Lower lobe of right lung (tissue), 2 donors: ENCODE measurements at regions not wholly inside any gene's neighbourhood (a gene's known extent, or its start where the extent isn't known, plus 50 kb on each side); places are given as distances from the start of the nearest gene placed in this dataset.

Experiments
- ATAC-seq, 2 donors: fragments of 200-7000 bp; cut with Tn5 transposase; one replicate each; pipeline ENCODE4 v1.9.1; 2020 to 2022; ENCODE audit warnings: mild to moderate bottlenecking in 2 of 2, moderate library complexity in 2 of 2
- DNase-seq: peaks from one replicate; pipeline ENCODE4 v3.0.0-alpha.2; 2020
- H3K27ac ChIP-seq: fragments of 200-600 bp; one replicate; pipeline ENCODE4 v1.8.0; 2022
- H3K27me3 ChIP-seq: fragments of 200-600 bp; one replicate; pipeline ENCODE4 v1.8.0; 2022; ENCODE audit warnings: low read depth
- H3K36me3 ChIP-seq: fragments of 200-600 bp; one replicate; pipeline ENCODE4 v1.8.0; 2022; ENCODE audit warnings: mild to moderate bottlenecking
- H3K4me1 ChIP-seq: fragments of 200-600 bp; one replicate; pipeline ENCODE4 v1.8.0; 2022
- H3K4me3 ChIP-seq: fragments of 200-600 bp; one replicate; pipeline ENCODE4 v1.8.0; 2022; ENCODE audit warnings: mild to moderate bottlenecking
- H3K9me3 ChIP-seq: fragments of 200-600 bp; one replicate; pipeline ENCODE4 v1.8.0; 2022
- intact Hi-C: fragments of 100-400 bp; cut with DNase I; formaldehyde crosslinking; loops from one replicate; pipeline ENCODE4 v1.11.0; 2022
- TF ChIP-seq, protein P1 (sequence below): fragments of 200-600 bp; IDR thresholded peaks from one replicate; pipeline ENCODE4 v1.8.0; 2022; ENCODE audit warnings: antibody characterized with exemption, mild to moderate bottlenecking
- donor health status: DM: no; HTN: yes; CAD: no; lungs with severe emphysema.

DNA sequence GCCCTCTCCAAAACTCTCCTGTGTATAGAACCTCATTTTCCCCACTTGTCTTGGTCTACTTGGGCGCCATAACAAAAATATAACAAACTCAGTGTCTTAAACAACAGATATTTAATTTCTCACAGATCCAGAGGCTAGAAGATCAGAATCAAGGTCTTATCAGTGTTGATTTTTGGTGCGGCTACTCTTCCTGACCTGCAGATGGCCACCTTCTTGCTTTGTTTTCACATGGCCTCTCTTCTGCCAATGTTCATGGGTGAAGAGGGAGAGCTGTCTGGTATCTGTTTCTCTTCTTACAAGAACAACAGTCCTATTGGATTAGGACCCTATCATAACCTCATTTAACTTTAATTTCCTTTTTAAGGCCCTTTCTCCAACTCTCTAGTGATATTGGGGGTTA, 177.3 kb downstream of the PABPC4L start:
- intact Hi-C loops: no loop called here
- H3K27me3 ChIP-seq: no peaks in the 10 kb centered on the region
- ATAC-seq: no peak

DNA sequence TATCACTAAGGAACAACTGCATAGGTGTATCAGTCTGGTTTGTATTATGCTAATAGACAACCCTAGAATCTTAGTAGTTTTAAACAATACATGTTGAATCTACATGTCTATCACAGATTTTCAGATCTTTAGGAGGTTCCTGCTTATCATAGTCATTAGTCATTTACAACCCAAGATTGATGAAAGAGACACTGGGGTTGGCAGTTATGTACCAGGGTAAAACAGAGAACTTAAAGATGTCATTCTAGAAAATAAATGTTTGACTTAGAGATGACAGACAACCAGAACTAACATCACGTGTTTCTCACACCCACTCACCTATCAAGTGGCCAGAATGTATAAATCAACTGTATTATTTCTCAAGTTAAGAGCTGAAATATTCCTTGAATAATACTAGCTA, 181.9 kb downstream of the PABPC4L start:
- ATAC-seq (no peak), DNase-seq (no peak)
- no peaks in the 10 kb centered on the region for H3K36me3 ChIP-seq
- no peak overlapping the region for H3K4me3 ChIP-seq
- no peak overlapping the region for H3K27ac ChIP-seq
- H3K27me3 ChIP-seq: no peaks in the 10 kb centered on the region
- TF ChIP-seq, protein P1, sequence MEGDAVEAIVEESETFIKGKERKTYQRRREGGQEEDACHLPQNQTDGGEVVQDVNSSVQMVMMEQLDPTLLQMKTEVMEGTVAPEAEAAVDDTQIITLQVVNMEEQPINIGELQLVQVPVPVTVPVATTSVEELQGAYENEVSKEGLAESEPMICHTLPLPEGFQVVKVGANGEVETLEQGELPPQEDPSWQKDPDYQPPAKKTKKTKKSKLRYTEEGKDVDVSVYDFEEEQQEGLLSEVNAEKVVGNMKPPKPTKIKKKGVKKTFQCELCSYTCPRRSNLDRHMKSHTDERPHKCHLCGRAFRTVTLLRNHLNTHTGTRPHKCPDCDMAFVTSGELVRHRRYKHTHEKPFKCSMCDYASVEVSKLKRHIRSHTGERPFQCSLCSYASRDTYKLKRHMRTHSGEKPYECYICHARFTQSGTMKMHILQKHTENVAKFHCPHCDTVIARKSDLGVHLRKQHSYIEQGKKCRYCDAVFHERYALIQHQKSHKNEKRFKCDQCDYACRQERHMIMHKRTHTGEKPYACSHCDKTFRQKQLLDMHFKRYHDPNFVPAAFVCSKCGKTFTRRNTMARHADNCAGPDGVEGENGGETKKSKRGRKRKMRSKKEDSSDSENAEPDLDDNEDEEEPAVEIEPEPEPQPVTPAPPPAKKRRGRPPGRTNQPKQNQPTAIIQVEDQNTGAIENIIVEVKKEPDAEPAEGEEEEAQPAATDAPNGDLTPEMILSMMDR: no peak
- intact Hi-C loops: no loop called here
- no peaks in the 10 kb centered on the region for H3K4me1 ChIP-seq
- no peaks in the 10 kb centered on the region for H3K9me3 ChIP-seq

More for the DNA sequence above, 177.3 kb downstream of the PABPC4L start:
- TF ChIP-seq, protein P1: no peak
- Histone ChIP-seq H3K9me3 (no peaks in the 10 kb centered on the region), H3K27ac (no peak overlapping the region), H3K36me3 (no peaks in the 10 kb centered on the region), H3K4me3 (no peak overlapping the region), H3K4me1 (no peaks in the 10 kb centered on the region)
- DNase-seq: no peak

DNA sequence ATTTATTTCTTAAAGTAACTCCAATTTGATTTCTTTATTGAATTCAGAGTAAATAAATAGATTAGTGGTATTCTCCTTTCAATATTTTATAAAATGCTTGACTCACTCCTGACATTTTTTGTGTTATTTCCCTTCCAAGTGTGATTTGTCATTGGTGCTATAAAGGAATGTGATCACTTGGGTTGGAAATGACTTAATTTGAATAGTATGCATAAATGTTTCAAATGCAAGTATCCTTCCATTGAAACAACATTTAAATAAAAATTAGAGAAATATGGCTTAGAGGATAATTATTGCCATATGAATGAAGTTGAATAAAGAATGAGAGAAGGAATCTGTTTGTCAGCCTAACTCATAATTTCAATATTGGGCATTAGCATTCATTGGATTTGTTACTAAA, 182.7 kb downstream of the PABPC4L start:
- H3K27me3 ChIP-seq: no peaks in the 10 kb centered on the region
- intact Hi-C loops: no loop called here
- no peak overlapping the region for H3K4me3 ChIP-seq
- no peaks in the 10 kb centered on the region for H3K9me3 ChIP-seq
- H3K36me3 ChIP-seq: no peaks in the 10 kb centered on the region
- H3K4me1 ChIP-seq: no peaks in the 10 kb centered on the region
- DNase-seq: no peak
- TF ChIP-seq, protein P1: no peak
- ATAC-seq: no peak
- no peak overlapping the region for H3K27ac ChIP-seq

DNA sequence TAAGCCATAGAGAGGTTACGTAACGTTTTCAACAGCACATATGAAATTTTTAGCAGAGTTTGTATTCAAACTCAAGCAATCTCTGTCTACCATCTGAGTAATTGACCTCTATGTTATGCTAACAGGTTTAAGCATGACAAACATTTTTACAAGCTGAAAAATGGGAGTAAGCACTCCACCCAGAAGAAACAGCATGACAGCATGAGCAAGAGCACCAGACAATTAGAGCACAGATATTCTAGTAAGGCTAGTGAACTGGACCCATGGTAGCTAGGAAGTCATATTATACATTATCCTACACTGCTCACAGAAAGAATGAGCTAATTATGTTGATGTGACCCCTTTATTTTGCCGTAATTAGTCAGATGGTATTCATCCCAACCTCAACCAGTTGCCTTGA, 200.5 kb downstream of the PABPC4L start:
- TF ChIP-seq, protein P1: no peak
- Histone ChIP-seq H3K36me3 (no peaks in the 10 kb centered on the region), H3K9me3 (no peaks in the 10 kb centered on the region), H3K27ac (no peak overlapping the region), H3K4me1 (no peaks in the 10 kb centered on the region), H3K27me3 (no peaks in the 10 kb centered on the region), H3K4me3 (no peak overlapping the region)
- DNase-seq (no peak), ATAC-seq (no peak)
- intact Hi-C loops: no loop called here

DNA sequence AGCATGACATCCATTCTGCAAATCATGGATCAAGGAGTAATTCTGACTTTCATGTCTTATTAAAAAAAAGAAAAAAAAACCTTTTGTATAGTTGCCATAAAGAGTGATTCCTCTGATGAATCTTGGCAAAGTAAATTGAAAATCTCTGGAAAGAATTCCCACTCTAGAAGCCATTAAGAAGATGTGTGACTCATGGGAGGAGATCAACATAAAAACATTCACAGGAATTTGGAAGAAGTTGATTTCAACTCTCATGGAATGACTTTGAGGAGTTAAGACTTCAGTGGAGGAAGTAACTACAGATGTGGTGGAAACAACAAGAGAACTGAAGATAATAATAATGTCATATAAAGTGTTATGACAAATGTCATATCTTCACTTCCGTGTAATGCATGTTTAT, 204.2 kb downstream of the PABPC4L start:
- Histone ChIP-seq H3K27me3 (no peaks in the 10 kb centered on the region), H3K4me1 (no peaks in the 10 kb centered on the region), H3K9me3 (no peaks in the 10 kb centered on the region), H3K4me3 (no peak overlapping the region), H3K27ac (no peak overlapping the region), H3K36me3 (no peaks in the 10 kb centered on the region)
- TF ChIP-seq, protein P1: no peak
- DNase-seq (no peak), ATAC-seq (no peak)
- intact Hi-C loops: no loop called here
